ENCODE measurements at regions not wholly inside any gene's neighbourhood (a gene's known extent, or its start where the extent isn't known, plus 50 kb on each side); places are given as distances from the start of the nearest gene placed in this dataset.

DNA sequence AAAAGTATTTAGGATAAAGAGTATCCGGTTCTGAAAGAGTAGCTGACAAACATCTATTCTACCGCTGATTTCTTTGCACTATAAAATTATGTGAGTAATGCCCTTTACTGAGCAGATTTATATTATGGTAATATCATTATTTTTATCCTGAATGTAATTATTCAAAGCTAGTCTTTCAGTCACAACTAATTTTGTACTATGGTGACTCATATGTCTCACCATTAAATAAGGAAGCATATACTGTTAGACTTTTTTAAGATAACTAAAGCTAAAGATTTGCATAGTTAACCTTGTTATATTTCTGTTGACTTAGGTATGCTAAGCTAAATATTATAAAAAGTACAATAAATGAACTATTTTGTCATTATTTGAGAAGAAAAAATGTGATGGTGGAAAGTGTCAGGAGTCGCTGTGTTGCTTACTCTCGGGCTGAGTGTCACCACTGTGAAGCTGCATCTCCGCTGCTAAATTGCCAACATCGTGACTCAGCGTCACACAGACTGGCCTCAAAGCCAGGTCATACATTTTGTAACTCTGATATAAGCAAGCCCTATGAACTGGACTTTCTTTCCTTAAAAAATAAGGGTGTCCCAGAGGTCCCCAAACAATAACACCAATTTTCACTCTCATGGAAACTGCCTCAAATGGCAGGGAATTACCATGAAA, 69.1 kb upstream of the SSTR1 start:
- TF ChIP-seq, protein P1, sequence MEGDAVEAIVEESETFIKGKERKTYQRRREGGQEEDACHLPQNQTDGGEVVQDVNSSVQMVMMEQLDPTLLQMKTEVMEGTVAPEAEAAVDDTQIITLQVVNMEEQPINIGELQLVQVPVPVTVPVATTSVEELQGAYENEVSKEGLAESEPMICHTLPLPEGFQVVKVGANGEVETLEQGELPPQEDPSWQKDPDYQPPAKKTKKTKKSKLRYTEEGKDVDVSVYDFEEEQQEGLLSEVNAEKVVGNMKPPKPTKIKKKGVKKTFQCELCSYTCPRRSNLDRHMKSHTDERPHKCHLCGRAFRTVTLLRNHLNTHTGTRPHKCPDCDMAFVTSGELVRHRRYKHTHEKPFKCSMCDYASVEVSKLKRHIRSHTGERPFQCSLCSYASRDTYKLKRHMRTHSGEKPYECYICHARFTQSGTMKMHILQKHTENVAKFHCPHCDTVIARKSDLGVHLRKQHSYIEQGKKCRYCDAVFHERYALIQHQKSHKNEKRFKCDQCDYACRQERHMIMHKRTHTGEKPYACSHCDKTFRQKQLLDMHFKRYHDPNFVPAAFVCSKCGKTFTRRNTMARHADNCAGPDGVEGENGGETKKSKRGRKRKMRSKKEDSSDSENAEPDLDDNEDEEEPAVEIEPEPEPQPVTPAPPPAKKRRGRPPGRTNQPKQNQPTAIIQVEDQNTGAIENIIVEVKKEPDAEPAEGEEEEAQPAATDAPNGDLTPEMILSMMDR (IDR thresholded peaks at IDR 0.05 in 4 of 5, conservative IDR thresholded peaks at IDR 0.05 in 1 of 5): no peak
- no peak for TF ChIP-seq POLR2A (IDR thresholded peaks at IDR 0.05)
- H3K27ac ChIP-seq: no peak overlapping the region
- no peak for ATAC-seq

DNA sequence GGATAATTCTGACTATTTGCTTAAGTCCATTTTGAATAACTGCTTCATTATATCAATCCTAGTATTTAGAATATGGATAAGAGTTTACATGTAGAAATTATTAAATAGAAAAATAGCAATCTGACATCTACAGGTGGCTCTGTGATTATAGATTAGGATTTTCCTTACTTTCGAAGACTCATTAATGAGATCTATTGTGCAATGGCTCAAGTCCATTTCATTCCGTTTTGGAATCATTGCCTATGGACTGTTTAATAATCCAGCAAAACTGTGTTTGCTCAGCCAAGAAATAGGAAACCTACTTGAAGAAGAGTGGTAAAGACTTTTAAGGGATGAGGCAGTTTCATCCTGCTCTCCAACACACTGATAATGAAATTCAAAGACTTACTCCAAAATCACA, 67.8 kb upstream of the SSTR1 start:
- in situ Hi-C loops (cut with MboI; ENCODE audit: low sequenced_read_pairs in 4 of 4) (no loop called here), intact Hi-C loops (cut with DNase I; ENCODE audit: low total_unique reads) (no loop called here)
- no peak overlapping the region for H3K4me3 ChIP-seq
- H3K27ac ChIP-seq: no peak overlapping the region
- H3K36me3 ChIP-seq: no peaks in the 10 kb centered on the region
- no peaks in the 10 kb centered on the region for H3K4me1 ChIP-seq
- H3K27me3 ChIP-seq: no peaks in the 10 kb centered on the region
- no peak for TF ChIP-seq POLR2A (IDR thresholded peaks at IDR 0.05)
- TF ChIP-seq, protein P1 (IDR thresholded peaks at IDR 0.05 in 4 of 5, conservative IDR thresholded peaks at IDR 0.05 in 1 of 5): no peak
- H3K9me3 ChIP-seq: no peaks in the 10 kb centered on the region
- ATAC-seq (no peak), DNase-seq (no peak)

More for the DNA sequence above, 69.1 kb upstream of the SSTR1 start:
- Histone ChIP-seq H3K9me3 (no peaks in the 10 kb centered on the region), H3K4me3 (no peak overlapping the region), H3K36me3 (no peaks in the 10 kb centered on the region), H3K4me1 (no peaks in the 10 kb centered on the region), H3K27me3 (no peaks in the 10 kb centered on the region)
- DNase-seq: no peak
- in situ Hi-C loops (cut with MboI; ENCODE audit: low sequenced_read_pairs in 4 of 4) (no loop called here), intact Hi-C loops (cut with DNase I; ENCODE audit: low total_unique reads) (no loop called here)

DNA sequence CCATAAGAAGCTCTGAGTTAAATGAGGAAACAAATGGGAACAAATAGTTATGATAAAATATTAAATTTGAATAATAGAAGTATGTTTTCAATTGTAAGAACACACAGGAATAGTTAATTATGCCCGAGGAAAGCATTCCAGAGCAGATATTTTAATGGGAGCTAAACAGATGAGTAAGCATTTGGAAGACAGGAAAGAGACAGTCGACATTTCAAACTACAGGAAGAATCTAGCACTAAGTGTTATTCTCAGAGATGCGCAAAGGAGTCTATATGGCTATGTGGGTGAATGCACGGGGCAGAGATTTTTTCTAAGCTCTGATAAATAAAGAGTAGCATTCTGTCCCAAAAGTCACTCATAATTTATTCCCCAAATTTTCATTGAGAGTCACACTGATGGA, 64.5 kb upstream of the SSTR1 start:
- no peaks in the 10 kb centered on the region for H3K27me3 ChIP-seq
- H3K4me1 ChIP-seq: no peaks in the 10 kb centered on the region
- H3K9me3 ChIP-seq: no peaks in the 10 kb centered on the region
- H3K27ac ChIP-seq: no peak overlapping the region
- no peaks in the 10 kb centered on the region for H3K36me3 ChIP-seq
- intact Hi-C loops (cut with DNase I; ENCODE audit: low total_unique reads) (no loop called here), in situ Hi-C loops (cut with MboI; ENCODE audit: low sequenced_read_pairs in 4 of 4) (no loop called here)
- H3K4me3 ChIP-seq: no peak overlapping the region
- DNase-seq (no peak), ATAC-seq (no peak)
- no peak for TF ChIP-seq POLR2A (IDR thresholded peaks at IDR 0.05)
- TF ChIP-seq, protein P1 (IDR thresholded peaks at IDR 0.05 in 4 of 5, conservative IDR thresholded peaks at IDR 0.05 in 1 of 5): no peak

DNA sequence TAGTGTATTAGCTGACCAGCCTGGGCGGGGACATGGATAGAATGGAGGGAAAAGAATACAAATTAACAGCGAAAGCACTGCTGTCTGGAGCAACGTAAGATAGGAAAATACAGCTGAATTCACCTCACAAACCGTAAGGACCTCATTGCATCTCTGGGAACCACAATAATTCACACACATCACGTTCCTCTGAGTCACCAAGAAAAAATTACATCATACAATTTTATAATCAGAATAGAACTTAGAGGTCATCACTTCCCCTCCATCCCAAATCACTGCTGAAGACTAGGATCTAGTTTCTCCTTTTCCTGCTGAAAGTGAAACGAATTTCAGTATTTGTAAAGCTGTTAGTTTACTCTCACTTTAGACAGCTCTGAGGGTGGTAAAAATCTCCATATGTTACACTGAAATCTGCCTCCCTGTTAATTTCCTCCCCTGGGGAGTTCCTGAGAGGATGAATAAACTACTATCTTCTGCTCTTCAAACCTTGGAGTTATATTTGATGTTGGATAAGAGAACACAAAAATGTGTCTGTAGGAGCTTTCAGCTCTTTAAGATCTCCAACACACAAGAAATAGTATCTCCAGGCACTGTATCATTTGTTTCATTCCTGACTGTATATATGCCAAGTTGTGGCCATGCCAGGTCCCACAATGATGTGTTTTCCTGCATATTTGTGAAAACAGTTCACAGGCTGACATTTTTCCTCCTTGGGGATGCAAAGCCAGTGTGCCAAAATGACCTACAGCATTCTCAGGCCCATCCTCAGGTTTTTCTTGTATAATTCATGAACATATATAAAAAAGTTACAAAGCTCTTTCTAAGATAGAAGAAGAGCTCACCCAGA, 63.8 kb upstream of the SSTR1 start:
- intact Hi-C loops (cut with DNase I; ENCODE audit: low total_unique reads): no loop called here
- DNase-seq: no peak
- Histone ChIP-seq H3K9me3 (no peaks in the 10 kb centered on the region), H3K4me1 (no peaks in the 10 kb centered on the region), H3K27me3 (no peaks in the 10 kb centered on the region), H3K4me3 (no peak overlapping the region), H3K36me3 (no peaks in the 10 kb centered on the region), H3K27ac (no peak overlapping the region)
- in situ Hi-C loops (cut with MboI; ENCODE audit: low sequenced_read_pairs in 4 of 4): no loop called here
- TF ChIP-seq, protein P1 (IDR thresholded peaks at IDR 0.05 in 4 of 5, conservative IDR thresholded peaks at IDR 0.05 in 1 of 5): no peak
- TF ChIP-seq POLR2A (IDR thresholded peaks at IDR 0.05): no peak
- ATAC-seq: no peak
